ENCODE measurements at regions not wholly inside any gene's neighbourhood (a gene's known extent, or its start where the extent isn't known, plus 50 kb on each side); places are given as distances from the start of the nearest gene placed in this dataset.
"Not testable (repeated sequence)": the region's sequence is repeated elsewhere in the genome, so short reads cannot be mapped to it uniquely, and the experiment has no call there.

DNA sequence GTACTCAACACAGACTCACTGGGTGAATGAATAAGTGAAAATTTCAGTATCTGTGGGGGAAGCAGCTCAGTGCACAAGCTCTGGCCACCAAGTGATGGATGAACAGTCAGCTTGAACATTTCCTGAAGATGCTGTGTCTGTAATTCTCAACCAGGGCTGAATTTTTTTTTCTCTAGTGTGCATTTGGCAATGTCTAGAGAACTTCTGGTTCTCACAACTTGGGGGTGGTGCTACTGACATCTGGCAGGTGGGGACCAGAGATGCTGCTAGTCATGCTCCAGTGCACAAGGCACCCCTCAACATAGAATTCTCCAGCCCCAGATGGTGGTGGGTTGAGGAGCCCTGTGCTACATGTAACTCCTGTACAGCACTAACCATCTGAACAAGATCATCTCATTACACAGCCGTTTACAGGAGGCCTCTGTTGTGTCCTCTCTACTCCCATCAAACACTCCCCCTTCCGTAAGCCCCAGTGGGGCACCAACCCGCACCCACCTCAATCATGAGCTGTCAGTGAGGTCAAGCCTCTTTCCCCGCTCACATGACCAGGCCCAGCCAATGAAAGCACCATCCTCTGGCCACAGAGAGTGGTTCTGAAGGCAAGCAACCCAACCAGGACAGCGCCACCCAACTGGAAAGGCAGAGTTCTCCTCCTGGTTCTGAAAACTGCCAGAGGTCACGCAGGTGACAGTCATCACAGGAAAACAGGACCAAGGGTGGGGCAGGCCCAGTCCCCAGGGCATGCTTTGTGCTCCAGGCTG, 103.9 kb upstream of the PMEPA1 start:
- no peak for FAIRE-seq

DNA sequence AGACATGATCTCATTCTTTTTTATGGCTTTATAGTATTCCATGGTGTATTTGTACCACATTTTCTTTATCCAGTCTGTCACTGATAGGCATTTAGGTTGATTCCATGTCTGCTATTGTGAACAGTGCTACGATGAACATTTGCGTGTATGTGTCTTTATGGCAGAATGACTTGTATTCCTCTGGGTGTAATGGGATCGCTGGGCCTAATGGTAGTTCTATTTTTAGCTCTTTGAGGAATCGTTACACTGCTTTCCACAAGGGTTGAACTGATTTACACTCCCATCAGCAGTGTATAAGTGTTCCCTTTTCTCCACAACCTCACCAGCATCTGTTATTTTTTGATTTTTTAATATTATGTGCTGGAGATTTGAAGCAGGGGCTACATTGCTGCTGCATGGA, 102.8 kb upstream of the PMEPA1 start:
- not testable (repeated sequence) for FAIRE-seq

DNA sequence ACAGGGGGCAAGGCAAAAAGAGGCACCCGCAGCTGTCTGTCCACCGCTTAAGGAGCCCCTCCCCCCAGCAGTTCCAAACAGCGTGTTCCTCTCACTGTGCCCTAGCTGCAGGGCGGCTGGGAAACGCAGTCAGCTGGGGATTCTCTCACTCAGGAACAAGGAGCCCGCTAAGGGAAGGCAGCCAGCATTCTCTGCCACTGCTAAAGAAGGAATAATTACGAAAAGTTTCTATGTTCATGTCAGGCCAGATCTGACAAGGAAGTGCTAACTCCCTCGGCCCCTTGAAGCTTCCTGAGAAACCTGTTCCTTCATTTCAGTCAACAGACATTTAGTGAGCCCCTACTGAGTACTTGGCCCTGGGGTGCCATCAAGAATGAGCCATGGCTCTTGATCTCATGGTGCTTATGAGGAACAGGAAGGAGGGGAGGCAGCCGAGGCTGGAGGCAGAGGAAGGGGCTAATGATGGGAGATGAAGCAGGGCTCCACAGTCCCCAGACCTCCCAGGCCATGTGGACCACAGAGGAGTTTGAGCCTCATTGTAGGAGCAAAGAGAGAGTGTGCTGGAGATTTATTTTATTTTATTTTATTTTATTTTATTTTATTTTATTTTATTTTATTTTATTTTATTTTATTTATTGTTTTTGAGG, 101.7 kb upstream of the PMEPA1 start:
- no peak for FAIRE-seq

DNA sequence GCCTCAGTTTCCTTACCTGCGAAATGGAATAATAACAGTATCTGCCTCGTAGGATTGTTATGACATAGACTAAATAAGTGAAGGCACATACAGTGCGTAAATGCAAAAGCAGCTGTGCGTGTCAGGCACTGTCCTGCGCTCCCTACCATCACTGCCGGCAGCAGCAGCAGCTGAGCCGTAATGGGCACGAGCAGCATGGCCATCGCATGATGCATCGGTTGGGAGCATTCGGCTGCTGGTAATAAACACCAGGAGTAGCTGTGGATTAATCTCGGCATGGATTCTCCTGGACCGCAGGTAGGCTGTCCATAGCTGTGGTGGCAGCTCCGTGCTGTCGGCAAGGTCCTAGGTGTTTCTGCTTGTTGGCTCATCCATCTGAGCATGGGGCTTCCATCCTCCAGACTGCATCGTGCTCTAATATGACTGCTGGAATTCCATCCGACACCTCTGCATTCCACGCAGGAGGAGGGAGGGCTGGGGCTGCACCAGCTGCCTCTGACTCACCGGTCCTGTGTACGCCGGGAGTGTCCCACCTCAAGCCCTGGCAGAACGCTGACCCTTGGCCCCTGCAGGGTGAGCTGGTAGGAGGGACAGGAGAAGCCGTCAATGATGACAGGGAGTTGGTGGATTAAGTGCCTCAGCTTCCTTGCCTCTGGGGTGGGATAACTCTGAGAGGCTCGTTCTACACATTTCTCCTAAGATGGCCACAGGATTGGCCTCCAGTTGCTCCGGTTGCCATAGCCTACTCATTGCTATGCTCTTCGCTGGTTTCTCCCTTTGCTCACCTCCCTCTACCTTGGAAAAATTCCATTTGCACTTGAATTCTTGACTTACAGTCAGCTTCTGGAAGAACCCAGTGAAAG, 100.9 kb upstream of the PMEPA1 start:
- no peak for FAIRE-seq

DNA sequence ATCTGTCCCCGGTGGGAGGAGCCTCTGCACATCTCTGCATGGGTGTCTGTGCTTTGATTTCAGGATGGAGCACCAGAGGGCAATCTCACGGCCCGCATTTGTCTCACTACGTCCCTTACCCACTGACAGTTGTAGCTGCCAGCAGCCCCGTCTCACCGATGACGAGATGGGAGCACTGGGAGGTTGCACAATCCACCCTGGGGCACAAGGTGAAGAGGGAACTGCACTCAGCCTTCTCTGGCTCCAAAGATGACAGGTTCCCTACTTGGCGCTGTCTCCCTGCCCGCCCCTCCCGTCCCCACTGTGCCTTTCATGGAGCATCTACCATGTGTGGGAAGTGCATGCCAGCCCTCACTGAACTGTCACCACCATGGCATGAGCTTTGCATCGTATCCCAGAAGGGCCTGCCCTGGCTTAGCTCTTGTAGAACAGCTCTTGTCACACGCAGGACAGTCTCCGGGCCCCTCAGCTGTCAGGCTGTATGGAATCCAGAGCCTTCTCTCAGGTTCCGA, 99.9 kb upstream of the PMEPA1 start:
- no peak for FAIRE-seq

DNA sequence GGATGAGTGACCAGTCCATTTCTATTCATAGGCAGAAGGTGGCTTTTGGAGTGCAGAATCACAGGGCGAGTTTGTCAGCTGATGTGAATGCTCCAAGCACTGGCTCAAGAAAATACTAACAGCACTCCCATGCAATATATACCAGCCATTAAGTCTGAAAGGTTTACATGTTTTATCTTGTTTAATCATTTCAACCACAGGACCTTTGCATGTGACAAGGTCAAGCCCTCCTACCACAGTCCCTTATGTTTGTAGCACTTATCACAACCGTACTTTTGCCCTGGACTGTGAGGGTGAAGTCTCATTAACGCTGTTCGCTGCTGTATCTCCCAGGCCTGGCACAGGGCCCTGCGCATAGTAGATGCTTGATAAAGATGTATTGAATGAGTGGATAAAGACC, 99.3 kb upstream of the PMEPA1 start:
- FAIRE-seq: no peak

DNA sequence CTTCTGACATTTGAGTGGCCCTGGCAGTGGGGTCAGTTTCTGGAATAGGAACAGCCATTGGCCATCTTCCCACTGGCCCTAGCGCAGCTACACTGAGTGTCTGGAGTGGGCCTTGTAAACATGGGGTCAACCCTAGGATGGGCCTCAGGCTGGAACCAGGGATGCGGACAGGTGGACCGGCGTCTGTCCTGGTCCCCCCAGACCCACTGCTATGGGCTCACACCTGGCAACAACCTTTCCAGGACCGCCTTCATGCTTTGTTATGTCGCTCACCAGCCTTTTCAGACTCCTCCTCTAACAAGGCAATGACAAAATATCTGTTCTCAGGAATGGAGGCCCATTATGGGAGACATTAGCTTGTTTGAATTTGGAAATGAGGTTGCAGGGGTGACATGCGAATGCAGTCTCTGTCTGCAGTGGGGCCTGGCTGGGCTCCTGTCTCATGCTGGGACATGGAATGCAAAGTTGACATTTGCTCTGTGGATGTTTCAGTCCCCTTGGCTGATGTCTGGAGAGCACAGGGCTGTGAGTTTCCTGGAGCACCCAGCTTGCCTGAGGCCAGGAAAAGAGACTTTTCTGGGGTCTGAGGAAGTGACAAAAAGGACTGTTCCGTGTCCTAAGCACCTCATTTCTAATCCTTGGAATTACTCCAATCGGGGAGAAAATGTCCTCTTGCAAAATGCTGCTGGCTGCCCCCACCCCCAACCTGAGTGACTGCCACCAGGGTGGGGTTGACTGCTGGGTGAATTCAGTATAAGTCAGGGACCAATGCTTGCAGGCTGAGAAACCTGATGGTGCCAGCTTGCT, 98.7 kb upstream of the PMEPA1 start:
- no peak for FAIRE-seq

DNA sequence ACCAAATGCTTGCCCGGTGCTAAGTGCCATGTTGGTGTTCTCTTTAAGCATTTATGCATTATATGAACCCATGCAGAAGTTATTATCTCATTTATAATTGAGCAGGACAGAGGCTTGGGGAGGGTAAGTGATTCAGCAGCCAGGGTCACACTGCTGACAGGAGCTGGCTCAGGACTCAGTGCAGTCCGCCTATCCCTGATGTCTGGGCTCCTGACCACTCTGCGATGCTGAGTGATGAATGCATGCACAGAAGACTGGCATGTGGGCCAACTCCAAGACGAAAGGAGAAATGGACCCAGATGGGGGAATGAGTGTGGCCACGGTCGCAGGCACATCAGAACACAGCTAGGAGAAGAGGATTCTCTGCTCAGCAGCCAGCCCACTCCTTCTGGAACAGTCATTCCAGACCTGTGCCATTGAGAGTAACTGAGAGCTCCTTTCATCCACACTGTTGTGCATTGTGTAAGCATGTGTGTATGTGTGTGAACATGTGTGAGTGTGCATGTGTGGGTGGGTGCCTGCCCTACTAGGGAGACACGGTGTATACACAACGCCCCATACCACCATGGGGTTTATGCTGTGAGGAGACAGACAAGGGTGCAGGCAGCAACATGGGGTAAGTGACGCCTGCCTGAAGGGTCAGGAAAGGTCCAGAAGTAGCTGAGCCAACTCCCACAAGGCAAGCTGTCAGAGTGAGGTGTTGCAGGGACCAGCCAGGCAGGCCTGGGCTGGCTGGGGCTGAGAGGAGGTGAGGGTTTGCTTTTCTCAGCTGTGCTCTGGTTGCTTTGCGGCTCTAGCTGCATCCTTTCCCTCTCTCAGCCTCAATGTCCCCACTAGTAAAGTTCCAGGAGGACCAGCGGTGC, 97.8 kb upstream of the PMEPA1 start:
- FAIRE-seq: no peak

DNA sequence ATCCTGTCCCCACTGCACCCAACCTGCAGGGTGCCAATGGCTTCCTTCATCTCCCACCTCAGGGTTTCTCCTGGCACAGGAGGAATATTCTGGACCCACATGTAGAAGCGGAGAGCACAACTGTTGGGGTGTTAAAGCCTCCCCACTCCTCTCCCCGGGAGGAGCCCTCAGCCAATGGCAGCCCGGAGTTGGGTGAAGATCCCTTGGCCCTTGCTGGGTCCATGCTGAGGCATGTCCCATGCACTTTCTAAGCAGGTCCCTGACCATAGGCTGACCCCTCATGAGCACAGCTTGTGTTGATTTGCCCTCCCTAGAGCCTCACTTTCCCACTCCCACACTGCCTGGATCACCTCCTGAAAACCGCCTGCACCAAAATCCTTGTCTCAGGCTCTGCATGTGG, 97.2 kb upstream of the PMEPA1 start:
- no peak for FAIRE-seq

DNA sequence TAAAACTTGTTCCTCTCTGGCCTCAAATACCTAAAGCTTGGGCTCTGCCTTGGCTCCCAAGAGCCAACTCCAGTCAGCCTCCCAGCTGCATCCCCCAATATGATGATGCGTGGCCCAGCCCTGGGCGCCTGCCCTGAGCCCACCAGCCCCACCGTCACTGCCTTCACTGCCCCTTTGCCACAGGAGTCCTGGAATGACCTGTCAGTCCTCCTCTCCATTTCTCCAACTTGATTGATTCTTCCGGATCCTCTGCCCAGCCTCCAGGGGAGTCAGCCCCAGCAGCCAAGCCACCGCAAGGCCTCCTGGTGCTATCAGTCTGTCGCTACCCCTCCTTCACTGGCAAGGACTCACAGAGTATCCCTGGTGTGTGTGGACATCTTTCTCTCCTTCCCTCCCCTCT, 96.7 kb upstream of the PMEPA1 start:
- no peak for FAIRE-seq

DNA sequence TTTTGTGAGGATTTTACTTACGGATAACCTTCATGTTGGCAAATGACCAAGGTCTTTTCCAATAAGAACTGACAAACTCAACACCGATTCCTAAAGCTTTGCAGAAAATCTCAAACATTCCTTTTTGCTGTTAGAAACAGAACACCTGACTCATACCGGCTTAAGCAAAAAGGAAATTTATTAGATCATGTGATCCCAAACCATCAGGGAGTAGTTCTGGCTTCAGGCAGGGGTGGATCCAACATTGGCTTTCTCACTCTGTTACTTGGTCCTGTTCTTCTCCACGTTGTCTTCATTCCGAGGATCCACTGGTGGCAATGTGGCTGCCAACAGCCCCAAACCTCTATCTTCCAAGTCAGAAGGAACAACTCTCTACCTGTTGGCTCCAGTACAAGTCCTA, 95.9 kb upstream of the PMEPA1 start:
- FAIRE-seq: no peak

DNA sequence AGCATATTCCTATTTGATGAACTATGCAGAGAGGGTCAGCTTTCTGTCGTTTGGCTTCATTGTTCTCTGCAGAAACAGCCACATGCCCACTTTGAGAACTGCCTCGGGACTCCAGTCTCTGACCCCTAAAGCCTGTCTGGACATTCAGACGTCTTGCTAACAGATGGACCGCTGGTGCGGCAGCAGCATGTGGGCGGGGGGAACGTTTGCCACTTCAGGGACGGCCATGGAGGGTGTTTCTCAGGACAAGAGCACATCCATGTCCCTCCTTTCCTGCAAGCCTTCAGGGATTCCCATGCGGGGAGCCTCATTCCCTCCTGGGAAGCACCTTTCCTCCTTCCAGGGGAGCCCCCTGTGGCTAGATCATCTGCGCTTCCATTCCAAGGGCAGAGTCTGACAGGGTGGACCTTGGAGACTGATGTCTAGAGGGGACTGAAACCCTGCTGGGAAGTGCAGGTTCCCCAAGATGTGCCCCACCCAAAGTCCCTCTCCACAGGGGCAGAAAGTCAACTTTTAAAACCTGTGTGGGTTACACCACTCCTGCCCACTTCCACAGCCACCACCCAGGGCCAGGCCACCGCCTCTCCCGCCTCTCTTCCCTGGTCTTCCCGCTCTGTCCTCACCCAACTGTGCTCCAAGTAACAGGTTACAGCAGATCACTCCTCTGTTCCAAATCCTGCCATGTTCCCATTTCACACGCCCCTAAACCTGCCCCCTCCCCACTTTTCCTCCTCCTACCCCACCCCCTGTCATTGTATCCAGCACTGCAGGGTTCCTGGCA, 94.8 kb upstream of the PMEPA1 start:
- FAIRE-seq: no peak

DNA sequence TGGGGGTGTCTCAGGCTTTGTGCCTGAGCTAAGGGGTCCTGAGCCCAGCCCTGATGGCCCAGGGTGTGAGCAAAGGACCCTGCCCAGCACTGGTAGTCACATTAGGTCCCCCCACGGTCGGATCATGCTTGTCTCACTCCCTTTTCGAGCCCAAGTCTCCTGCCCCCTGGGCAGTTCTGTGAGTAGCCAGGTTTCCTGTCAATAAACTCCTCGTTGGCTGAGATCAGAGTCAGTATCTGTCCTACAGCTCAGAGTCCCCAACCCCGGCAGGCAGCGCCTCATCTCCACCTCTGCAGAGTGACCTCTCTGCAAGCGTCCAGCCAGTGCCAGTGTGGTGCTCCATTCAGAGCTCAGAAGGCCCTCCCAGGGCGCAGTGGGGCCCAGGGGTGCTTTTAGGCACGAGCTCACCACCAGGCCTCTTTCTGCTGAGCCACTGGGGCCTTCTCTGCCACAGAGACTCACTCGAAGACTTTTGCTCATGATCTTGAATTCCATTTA, 93.7 kb upstream of the PMEPA1 start:
- FAIRE-seq: no peak

DNA sequence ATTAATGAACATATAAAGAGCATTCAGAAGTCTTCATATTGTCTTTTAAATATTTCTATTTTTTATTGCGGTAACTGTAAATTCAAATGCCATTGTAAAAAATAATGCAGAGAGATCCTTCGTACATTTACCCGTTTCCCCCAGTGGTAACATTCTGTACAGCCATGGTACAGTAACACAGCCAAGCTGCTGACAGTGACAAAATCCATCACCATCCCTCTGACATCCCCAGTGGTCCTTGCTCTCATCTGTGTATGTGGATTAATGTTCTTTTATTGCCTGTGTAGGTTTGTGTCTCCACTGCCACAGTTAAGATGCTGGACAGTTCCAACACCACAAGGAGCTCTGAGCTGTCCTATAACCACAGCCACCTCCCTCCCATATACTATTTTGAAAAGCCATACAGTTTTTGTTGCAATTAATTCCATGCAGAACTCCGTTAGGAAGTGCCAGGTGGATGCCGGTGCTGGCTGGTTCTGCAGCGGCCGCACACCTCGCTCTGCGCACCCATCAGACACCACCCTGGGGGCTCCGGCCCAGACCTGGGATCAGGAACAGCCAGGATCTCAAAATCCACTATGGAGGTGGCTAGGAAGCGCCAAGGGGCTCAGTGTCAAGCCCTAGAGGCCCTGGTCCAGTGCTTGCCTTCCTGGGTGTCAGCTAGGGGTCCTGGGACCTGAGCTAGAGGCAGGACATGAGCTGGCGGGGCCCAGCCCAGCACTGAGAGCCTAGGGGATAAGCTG, 93.1 kb upstream of the PMEPA1 start:
- no peak for FAIRE-seq

DNA sequence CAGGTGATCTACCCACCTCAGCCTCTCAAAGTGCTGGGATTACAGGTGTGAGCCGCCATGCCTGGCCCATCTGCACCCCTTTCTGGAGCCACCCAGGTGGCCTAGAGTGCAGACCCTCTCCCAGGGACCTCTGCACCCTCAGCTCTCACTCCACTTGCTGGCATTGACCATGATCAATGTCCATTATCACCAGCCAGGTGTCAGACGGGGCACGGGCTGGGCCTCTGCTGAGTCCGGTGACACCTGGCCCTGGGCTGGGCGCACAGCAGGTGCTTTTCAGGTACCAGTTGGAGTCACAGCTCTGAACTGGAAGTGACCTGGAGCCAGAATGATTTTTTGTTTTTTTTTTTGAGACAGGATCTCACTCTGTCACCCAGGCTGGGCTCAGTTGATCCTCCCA, 91.8 kb upstream of the PMEPA1 start:
- no peak for FAIRE-seq

DNA sequence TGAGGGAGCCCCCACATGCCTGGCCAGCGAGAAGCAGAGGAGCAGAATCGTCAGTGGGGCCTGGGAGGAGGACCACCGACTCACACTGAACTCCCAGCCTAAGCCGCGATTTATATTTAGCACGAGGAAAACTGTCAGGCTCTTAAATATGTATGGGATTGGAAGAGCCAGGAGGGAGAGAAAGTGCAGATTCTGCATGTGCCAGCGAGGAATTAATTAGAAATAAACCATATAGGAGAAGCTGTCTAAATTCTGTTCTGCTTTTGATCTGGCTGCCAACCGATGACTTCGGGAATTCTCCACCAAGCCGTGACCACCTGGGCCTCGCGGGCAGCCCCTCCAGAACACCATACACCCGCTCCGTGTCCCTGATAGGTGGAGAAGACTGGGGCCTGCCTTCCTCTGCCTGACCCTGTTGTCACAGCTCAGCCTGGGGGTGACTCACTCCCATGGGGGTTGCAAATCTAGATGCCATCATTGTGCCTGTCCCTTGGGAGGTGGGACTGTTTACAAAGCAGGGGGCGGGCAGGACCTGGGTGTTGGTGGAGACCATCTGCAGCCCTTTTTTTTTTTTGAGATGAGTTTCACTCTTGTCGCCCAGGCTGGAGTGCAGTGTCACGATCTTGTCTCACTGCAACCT, 91.1 kb upstream of the PMEPA1 start:
- no peak for FAIRE-seq

DNA sequence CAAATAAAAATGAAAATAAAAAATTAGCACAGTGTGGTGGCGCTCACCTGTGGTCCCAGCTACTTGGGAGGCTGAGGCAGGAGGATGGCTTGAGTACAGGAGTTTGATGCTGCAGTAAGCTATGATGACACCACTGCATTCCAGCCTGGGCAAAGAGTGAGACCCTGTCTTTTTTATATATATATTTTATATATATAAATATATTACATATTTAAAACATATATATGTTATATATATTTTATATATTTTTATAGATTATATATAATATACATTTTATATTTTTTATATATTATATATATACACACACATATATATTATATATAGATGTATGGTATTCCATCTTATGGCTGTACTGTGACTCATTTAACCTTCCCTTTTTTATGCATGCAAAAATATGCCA, 87.6 kb upstream of the PMEPA1 start:
- peak; percentile 57 for FAIRE-seq

DNA sequence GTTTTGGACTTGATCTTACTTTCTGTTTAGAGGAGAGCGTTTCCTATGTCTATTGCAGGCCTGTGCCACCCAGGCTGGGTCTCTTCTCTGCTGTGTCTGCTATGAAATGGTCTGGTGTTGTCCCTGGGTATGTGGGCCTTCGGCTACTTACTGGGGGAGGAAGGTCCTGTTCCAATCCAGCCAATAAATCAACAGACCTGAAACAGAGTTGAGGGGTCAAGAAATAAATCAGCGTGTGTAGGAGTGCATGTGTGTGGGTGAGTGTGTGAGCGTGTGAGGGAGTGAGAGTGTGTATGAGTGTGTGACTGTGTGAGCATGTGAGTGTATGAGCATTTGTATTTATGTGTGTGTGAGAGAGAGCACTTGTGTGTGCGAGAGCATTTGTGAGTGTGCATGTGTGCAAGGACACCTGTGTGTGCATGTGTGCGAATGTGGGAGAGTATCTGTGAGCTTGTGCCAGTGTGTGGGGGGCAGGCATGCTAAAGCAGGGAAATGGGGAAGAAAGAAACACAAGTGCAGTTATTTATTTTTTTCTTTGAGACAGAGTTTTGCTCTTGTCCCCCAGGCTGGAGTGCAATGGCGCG, 86.3 kb upstream of the PMEPA1 start:
- no peak for FAIRE-seq

DNA sequence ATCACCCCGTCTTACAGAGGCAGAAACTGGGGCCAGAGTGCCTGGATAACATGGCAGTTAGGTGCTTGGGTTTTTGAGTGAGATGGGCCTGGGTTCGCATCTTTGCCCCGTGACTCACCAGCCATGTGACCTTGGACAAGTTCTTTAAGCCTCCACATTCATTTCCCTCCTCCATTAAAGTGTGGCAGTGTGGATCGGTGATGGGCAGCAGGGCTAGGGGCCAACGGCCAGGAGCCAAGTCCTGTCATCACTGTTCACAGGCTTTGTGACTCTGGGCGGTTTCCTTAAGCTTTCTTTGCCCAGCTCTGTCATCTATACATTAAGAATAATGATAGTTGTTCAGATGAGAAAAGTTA, 85.5 kb upstream of the PMEPA1 start:
- FAIRE-seq: no peak

Measured in A204.1 (cell line).